RWPE2 (cell line): ENCODE measurements at regions not wholly inside any gene's neighbourhood (a gene's known extent, or its start where the extent isn't known, plus 50 kb on each side); places are given as distances from the start of the nearest gene placed in this dataset.
"Not testable (repeated sequence)": the region's sequence is repeated elsewhere in the genome, so short reads cannot be mapped to it uniquely, and the experiment has no call there.

Source experiments
- ATAC-seq: fragments of 200-7000 bp; cut with Tn5 transposase; 3 replicates; pipeline ENCODE4 v1.9.1; 2021; ENCODE audit warnings: low read depth
- DNase-seq: peaks from one replicate; pipeline ENCODE4 v3.0.0-alpha.2; 2020; ENCODE audit warnings: low spot score
- H3K27ac ChIP-seq: fragments of 450-650 bp; 2 replicates; pipeline ENCODE4 v1.5.1; 2017; ENCODE audit warnings: mild to moderate bottlenecking; ENCODE audit not compliant: poor library complexity, severe bottlenecking
- H3K27me3 ChIP-seq: fragments of 250-450 bp; sonication (Bioruptor Pico); 2 replicates; pipeline ENCODE4 v1.5.1; 2021; ENCODE audit warnings: mild to moderate bottlenecking, moderate library complexity; ENCODE audit not compliant: insufficient read depth, poor library complexity, severe bottlenecking
- H3K36me3 ChIP-seq: fragments of 250-450 bp; sonication (Bioruptor Pico); 2 replicates; pipeline ENCODE4 v1.5.1; 2020; ENCODE audit warnings: low read depth, mild to moderate bottlenecking, moderate library complexity
- H3K4me1 ChIP-seq: fragments of 250-450 bp; sonication (Bioruptor Pico); 2 replicates; pipeline ENCODE4 v1.5.1; 2021; ENCODE audit warnings: mild to moderate bottlenecking, moderate library complexity; ENCODE audit not compliant: insufficient read depth, poor library complexity, severe bottlenecking
- H3K4me3 ChIP-seq: fragments of 250-450 bp; sonication (Bioruptor Pico); 2 replicates; pipeline ENCODE4 v1.5.1; 2021; ENCODE audit warnings: mild to moderate bottlenecking, moderate library complexity; ENCODE audit not compliant: severe bottlenecking
- H3K9me3 ChIP-seq: fragments of 250-450 bp; sonication (Bioruptor Pico); 2 replicates; pipeline ENCODE4 v1.5.1; 2021; ENCODE audit warnings: mild to moderate bottlenecking, moderate library complexity; ENCODE audit not compliant: severe bottlenecking
- CTCF ChIP-seq: fragments of 450-650 bp; IDR thresholded peaks from one replicate; pipeline ENCODE4 v1.5.1; 2017; ENCODE audit warnings: mild to moderate bottlenecking, moderate library complexity; ENCODE audit not compliant: poor library complexity, severe bottlenecking

- Histone ChIP-seq H3K27me3 (no peaks in the 10 kb centered on the region), H3K9me3 (no peaks in the 10 kb centered on the region), H3K4me1 (peaks cover 11% of the 10 kb centered on the region), H3K36me3 (no peaks in the 10 kb centered on the region), H3K27ac (no peak overlapping the region), H3K4me3 (no peak overlapping the region)
- DNase-seq, result peak; percentile 43
- no peak for TF ChIP-seq CTCF
- ATAC-seq, result no peak
Measured at GRCh38 chr20:56706867-56707360, 77.8 kb downstream of the TFAP2C start.

- Histone ChIP-seq H3K27me3 (no peaks in the 10 kb centered on the region), H3K4me3 (no peak overlapping the region), H3K36me3 (no peaks in the 10 kb centered on the region), H3K27ac (no peak overlapping the region), H3K9me3 (no peaks in the 10 kb centered on the region), H3K4me1 (peaks cover 16% of the 10 kb centered on the region)
- ATAC-seq, result no peak
- no peak for TF ChIP-seq CTCF
- peak; percentile 79 for DNase-seq
Measured at GRCh38 chr20:56708991-56709390, 79.9 kb downstream of the TFAP2C start.

GRCh38 chr20:56710125-56710524 is 81.0 kb downstream of the TFAP2C start:
- TF ChIP-seq CTCF, result no peak
- Histone ChIP-seq H3K4me3 (no peak overlapping the region), H3K27me3 (no peaks in the 10 kb centered on the region), H3K9me3 (no peaks in the 10 kb centered on the region), H3K36me3 (no peaks in the 10 kb centered on the region), H3K27ac (no peak overlapping the region), H3K4me1 (peaks cover 16% of the 10 kb centered on the region)
- DNase-seq (peak; percentile 69), ATAC-seq (no peak)

- H3K36me3 ChIP-seq, H3K4me3 ChIP-seq, ATAC-seq, H3K27ac ChIP-seq, DNase-seq, H3K9me3 ChIP-seq, H3K27me3 ChIP-seq: not testable (repeated sequence)
- H3K4me1 ChIP-seq, result peaks cover 16% of the 10 kb centered on the region
Measured at GRCh38 chr20:56710577-56710976, 81.5 kb downstream of the TFAP2C start.

GRCh38 chr20:56711018-56711417 is 81.9 kb downstream of the TFAP2C start:
- Histone ChIP-seq H3K9me3 (no peaks in the 10 kb centered on the region), H3K27me3 (no peaks in the 10 kb centered on the region), H3K27ac (peak overlapping the region; percentile 4), H3K4me3 (no peak overlapping the region), H3K4me1 (peaks cover 16% of the 10 kb centered on the region), H3K36me3 (no peaks in the 10 kb centered on the region)
- DNase-seq, result peak; percentile 88
- no peak for TF ChIP-seq CTCF
- ATAC-seq, result peak; percentile 85
